IPS-NIHi7 (cell line): ENCODE measurements at regions not wholly inside any gene's neighbourhood (a gene's known extent, or its start where the extent isn't known, plus 50 kb on each side); places are given as distances from the start of the nearest gene placed in this dataset.
"Not testable (repeated sequence)": the region's sequence is repeated elsewhere in the genome, so short reads cannot be mapped to it uniquely, and the experiment has no call there.

Experiments
- DNase-seq: peaks from one replicate; pipeline ENCODE4 v3.0.0; 2012; ENCODE audit warnings: mixed read lengths; ENCODE audit errors: extremely low spot score

- peak; percentile 19 for DNase-seq
Observed at GRCh38 chr1:222865718-222866117, 50.9 kb downstream of the DISP1 start.

- DNase-seq = no peak
Observed at GRCh38 chr1:222867316-222867715, 52.5 kb downstream of the DISP1 start.

DNA sequence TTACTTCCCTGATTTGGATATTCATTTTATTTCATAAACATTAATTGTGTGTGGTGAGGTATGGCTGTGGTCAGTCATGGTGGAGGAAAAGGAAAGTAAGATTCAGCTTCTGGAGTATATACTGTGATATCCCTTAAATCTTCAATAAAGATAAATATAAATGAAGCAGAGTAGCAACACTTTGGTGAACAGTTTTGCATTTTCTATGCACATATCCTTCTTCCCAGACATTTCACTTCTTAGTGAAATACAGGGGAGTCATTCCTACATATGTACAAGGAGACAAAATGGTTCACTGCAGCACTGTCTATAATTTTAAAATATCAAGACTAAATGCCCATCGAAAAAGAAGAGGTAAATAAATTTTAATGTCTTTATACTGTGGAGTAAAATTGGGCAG is 61.3 kb downstream of the DISP1 start:
- no peak for DNase-seq

DNA sequence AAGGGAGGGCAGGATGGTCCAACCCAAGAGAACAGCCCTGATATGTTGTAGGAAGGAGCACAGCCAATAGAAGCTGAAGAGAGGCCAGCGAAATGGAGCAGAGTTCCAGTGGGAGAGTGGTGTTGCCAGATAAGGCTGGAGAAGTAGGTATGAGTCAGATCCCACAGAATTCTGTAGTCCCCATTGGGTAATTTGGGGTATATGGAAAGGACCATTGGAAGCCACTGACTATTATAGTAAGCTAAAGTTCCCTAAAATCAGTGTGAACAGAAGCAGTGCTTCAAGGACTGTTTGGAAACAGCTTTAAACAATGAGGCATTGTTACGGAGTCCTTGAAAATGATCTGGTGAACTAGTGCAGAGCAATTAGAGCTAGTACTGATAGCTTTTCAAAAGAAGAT is 63.0 kb downstream of the DISP1 start:
- DNase-seq = no peak

- DNase-seq = no peak
Observed at GRCh38 chr1:222880587-222880986, 65.7 kb downstream of the DISP1 start.

- no peak for DNase-seq
Observed at GRCh38 chr1:222886194-222886854, 71.5 kb downstream of the DISP1 start.

DNA sequence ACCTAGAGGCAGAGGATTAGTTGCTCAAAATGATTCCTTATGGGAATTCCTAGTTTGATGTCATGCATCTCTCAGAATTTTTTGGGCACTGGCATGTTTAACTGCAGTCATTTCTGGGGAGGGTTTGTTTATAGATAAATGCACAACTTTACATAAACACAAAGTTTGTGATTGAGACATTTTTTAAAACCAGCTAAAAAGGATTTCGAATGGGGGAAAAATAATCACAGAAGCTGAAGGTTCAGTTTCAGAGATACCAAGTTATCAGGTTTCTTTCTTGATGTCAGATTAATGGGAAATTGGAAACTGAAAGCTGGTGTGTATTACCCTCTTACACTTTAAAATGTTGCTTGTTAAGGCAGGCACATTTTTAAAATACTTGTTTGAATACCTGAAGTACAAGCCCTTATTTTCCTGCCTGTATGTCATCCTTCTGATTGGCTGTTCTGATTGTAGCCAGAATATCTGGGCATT is 72.1 kb downstream of the DISP1 start:
- no peak for DNase-seq

DNA sequence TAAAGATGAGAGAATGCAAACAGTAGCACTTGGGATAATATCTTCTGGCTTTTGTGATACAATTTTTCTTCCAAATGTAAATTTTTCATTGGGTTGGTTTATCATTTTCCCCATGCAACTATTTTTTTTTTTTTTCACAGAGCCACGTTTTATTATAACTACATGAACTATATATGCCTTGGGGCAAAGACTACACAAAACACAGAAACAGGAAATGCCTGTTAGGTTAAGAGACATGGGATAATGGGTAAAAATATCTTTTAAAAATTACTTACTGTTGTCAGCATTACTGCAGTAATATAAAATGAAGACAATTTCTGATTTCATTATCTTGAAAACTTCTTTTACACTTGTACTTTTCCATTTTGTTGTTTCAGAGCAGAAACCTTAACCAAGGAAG is 74.6 kb downstream of the DISP1 start:
- no peak for DNase-seq

- no peak for DNase-seq
Observed at GRCh38 chr1:222890716-222891115, 75.9 kb downstream of the DISP1 start.

DNA sequence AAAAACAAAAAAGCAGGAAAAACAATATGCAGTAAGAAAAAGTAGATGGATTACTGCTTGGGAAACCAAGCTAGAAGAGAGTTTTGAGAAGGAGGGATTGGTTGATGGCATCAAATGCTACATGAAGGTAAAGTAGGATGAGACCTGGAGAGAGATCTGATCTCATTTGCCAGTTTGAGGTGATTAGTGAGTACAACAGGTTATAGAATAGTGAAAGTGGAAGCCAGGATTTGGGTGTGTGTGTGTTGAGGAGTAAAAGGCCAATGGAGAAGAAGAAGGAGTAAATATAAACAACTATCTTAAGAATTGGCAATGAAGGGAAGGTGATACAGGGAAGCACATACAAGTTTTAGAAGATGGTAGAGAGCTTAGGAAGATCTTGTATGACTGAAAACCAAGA is 76.7 kb downstream of the DISP1 start:
- no peak for DNase-seq

DNA sequence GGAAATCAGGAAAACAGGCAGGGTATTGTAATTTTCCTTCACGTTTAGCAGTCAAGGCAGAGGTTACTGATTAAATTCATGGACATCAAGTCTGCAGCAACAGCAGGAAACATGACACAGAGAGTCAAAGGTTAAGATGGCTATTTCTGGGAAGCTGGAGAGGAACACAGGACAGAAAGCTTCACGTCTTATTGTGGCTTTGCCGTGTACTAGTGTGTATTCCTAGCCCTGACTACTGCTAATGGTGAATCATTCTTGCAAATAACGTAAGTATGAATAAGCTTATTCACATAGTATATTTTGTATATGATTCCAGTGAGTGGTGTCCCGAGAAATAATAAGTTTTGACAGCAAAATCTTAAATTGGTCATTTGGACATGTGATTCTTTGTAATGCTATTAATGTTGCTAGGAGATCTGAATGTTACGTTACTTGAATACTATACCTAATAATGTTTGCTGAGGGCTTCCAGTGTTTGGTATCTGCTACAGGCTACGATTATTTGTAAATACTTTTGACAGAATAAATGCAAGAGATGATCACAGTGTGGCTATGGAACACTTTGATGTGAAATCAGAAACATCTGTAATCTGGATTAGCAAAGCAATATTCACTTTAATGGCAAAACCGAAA is 77.4 kb downstream of the DISP1 start:
- DNase-seq = no peak

DNA sequence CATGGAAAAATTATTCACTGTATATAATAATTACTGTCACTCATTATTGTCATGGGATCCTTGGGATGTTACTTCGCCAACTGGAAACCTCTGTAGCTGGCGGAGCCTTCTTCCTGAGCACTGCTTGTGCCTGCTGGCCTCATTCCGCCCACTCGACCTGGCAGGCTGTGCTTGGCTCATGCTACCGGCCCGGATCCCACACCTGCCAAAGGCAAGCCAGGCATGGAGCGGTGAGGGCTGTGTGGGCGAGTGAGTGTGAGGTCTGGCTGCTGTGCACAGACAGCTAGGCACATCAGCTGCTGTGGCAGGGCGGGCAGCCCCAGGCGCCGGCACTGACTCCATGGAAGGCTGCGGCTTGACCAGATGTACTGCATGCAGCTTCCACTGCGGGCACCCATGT is 78.4 kb downstream of the DISP1 start:
- DNase-seq = no peak

DNA sequence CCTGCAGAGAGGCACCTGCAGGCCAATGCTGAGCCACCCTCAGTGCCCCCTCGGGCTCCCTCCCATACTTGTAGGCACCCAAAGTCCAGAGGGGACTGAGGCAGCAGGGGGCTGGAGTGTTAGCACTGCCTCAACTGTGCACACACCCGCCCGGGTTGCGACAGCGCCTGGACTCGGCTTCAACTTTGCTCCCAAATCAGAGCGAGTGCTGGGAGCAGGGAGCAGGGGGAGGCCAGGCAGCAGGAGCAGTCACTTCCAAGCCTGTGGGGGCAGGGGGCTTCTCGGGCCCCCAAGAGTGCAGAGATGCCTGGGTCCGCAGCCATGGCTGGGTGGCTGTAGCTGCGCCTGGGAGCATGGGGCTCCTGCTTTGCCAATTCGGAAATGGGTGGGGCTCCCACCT is 79.5 kb downstream of the DISP1 start:
- no peak for DNase-seq

DNA sequence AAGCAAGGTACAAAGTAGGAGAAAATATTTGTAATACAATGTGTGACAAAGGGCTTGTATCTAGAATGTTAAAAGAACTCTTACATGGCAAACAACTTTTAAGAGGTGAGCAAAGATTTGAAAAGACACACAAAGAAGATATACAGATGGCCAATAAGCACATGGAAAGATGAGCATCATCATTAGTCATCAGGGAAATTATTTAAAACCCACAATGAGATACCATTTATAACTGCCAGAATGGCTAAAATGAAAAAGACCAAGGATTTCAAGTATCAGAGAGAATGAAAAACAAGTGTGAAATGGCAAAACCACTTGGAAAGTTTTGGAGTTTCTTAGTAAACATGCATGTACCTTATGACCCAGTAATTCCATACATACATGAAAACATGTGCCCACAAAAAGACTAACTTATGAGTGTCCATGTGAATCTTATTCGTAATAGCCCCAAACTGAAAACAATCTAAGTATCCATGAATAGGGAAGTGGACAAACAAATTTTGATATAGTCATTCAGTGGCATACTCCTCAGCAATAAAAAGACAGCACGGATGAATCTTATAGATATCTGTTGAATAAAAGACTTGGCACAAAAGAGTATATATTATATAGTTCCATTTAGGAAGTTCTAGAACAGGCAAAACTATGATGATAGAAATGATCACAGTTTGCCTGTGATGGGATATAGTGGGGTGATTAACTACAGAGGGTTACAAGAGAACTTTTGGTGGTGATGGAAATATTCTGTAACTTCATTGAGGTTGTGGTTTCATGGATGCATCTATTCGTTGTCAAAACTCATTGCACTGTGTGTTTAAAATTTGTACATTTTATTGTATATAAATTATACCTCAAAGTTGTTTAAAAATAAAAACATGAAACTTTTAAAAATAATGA is 82.0 kb downstream of the DISP1 start:
- no peak for DNase-seq

DNA sequence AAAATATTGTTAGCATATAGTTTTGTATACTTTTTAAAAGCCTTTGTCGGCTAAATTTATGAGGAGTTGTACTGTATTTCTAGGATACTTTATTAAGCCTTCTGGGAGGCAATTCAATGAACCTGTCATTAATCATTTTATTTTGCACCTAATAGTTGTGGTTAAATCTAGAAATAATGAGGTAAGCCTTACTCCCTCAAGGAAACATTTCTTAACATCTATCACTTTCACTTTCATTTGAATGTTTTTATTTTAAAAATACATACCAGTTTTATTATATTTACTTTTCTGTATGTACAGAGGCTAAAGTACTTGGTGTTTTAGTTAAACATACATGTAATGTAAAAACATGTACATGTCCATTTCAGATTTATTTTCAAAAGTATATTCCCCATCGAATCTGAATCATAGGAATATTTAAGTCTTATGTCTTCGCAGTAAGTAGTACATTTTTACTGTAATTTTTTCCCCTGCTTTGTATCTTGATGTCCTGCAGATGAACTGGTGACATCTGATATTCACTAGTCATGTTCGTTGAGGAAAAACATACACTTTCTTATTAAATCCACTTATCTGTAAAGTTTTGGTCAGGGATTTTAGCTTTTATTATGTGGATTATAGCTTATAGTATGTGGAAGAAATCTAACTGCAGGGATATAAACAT is 82.8 kb downstream of the DISP1 start:
- no peak for DNase-seq

GRCh38 chr1:222898191-222898527 is 83.3 kb downstream of the DISP1 start:
- DNase-seq = no peak

DNA sequence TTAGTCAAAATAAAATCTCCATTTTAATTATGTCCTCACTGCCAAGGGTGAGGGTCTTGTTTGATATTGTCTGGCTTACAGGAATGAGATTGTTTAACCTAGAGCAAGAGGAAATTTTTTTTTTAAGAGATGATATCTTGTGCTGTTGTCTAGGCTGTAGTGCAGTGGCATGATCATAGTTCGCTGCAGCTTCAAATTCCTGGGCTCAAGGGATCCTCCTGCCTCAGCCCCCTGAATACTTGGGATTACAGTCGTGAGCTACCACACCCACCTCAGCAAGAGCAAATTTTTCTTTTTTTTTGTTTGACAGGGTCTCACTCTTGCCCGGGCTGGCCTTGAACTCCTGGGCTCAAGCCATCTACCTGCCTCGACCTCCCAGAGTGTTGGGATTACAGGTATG is 84.6 kb downstream of the DISP1 start:
- DNase-seq = no peak

DNA sequence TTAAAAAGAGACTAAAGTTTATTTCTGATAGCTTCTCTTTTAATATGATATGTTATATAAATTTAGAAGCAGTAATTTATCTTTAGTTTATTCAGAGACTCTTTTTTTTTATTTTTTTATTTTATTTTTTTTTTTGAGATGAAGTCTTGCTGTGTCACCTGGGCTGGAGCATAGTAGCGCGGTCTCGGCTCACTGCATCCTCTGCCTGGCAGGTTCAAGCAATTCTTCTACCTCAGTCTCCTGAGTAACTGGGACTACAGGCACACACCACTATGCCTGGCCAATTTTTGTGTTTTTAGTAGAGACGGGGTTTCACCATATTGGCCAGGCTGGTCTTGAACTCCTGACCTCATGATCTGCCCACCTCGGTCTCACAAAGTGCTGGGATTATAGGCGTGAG is 89.6 kb downstream of the DISP1 start:
- no peak for DNase-seq

DNA sequence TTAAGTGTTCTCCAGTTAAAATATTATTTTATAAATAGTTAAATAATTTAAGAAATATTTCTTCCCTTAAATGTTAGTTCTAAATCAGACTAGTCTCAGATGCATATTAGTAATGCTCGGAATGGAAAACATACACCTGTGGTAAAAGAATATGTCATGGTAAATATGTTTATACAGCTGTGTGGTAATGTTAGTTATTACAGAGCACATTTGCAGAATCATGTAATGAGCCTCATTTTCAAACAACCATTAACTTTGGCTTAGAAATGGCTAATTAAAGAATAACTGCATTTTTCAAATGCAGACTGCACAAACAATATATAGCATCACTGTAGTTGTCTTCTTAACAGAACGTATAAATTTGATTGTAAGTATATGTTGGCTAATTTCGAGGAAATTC is 90.3 kb downstream of the DISP1 start:
- no peak for DNase-seq

DNA sequence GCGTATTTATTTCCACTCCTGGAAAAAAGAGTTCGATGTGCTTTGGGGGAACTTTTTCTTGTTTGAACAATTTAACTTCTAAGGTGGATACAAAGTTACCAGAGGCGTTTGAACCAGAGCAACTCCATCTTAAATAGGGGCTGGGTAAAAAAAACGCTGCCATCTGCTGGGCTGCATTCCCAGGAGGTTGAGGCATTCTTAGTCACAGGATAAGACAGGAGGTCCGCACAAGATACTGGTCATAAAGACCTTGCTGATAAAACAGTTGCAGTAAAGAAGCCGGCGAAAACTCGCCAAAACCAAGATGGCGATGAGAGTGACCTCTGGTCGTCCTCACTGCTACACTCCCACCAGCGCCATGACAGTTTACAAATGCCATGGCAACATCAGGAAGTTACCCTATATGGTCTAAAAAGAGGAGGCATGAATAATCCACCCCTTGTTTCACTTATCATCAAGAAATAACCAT is 91.5 kb downstream of the DISP1 start:
- not testable (repeated sequence) for DNase-seq

- DNase-seq = peak; percentile 13
Observed at GRCh38 chr1:222909586-222909985, 94.7 kb downstream of the DISP1 start.

GRCh38 chr1:222910699-222911098 is 95.9 kb downstream of the DISP1 start:
- no peak for DNase-seq
